WERI-Rb-1 (cell line): ENCODE measurements at regions not wholly inside any gene's neighbourhood (a gene's known extent, or its start where the extent isn't known, plus 50 kb on each side); places are given as distances from the start of the nearest gene placed in this dataset.

Experiments
- DNase-seq: peaks from one replicate; pipeline ENCODE4 v3.0.0-alpha.2; 2020
- H3K27ac ChIP-seq: fragments of 250-450 bp; sonication (Bioruptor Pico); 2 replicates; pipeline ENCODE4 v1.5.1; 2020; ENCODE audit warnings: mild to moderate bottlenecking, moderate library complexity
- H3K27me3 ChIP-seq: fragments of 250-450 bp; sonication (Bioruptor Pico); 2 replicates; pipeline ENCODE4 v1.5.1; 2021; ENCODE audit warnings: mild to moderate bottlenecking, low read depth, moderate library complexity; ENCODE audit not compliant: insufficient read depth, severe bottlenecking
- H3K36me3 ChIP-seq: fragments of 250-450 bp; sonication (Bioruptor Pico); 2 replicates; pipeline ENCODE4 v1.5.1; 2020; ENCODE audit warnings: mild to moderate bottlenecking, moderate library complexity
- H3K4me3 ChIP-seq: 2 replicates; pipeline ENCODE4 v1.5.1; 2011; ENCODE audit warnings: low read depth, mild to moderate bottlenecking, control low read depth, low read length
- H3K9me3 ChIP-seq: fragments of 250-450 bp; sonication (Bioruptor Pico); 2 replicates; pipeline ENCODE4 v1.5.1; 2021; ENCODE audit warnings: mild to moderate bottlenecking, moderate library complexity; ENCODE audit not compliant: severe bottlenecking
- CTCF ChIP-seq: IDR thresholded peaks from 2 replicates; pipeline ENCODE4 v1.5.1; 2011; ENCODE audit warnings: low read depth, mild to moderate bottlenecking, control low read depth, inconsistent platforms, low read length

GRCh38 chr11:96714689-96715088 lies 324.9 kb downstream of the JRKL start:
- no peak for DNase-seq
- Histone ChIP-seq H3K36me3 (no peaks in the 10 kb centered on the region), H3K9me3 (no peaks in the 10 kb centered on the region), H3K27ac (no peak overlapping the region), H3K27me3 (no peaks in the 10 kb centered on the region), H3K4me3 (no peak overlapping the region)
- TF ChIP-seq CTCF, result no peak

GRCh38 chr11:96715208-96715607 lies 325.4 kb downstream of the JRKL start:
- H3K4me3 ChIP-seq, result no peak overlapping the region
- no peaks in the 10 kb centered on the region for H3K9me3 ChIP-seq
- TF ChIP-seq CTCF, result no peak
- H3K36me3 ChIP-seq, result no peaks in the 10 kb centered on the region
- no peak for DNase-seq
- H3K27ac ChIP-seq, result no peak overlapping the region
- H3K27me3 ChIP-seq, result no peaks in the 10 kb centered on the region

GRCh38 chr11:96736601-96737000 lies 346.8 kb downstream of the JRKL start:
- H3K27ac ChIP-seq, result no peak overlapping the region
- H3K36me3 ChIP-seq, result no peaks in the 10 kb centered on the region
- no peak overlapping the region for H3K4me3 ChIP-seq
- TF ChIP-seq CTCF, result no peak
- no peaks in the 10 kb centered on the region for H3K27me3 ChIP-seq
- no peak for DNase-seq
- no peaks in the 10 kb centered on the region for H3K9me3 ChIP-seq

- H3K4me3 ChIP-seq, result no peak overlapping the region
- H3K36me3 ChIP-seq, result no peaks in the 10 kb centered on the region
- no peak for DNase-seq
- no peak for TF ChIP-seq CTCF
- H3K27me3 ChIP-seq, result no peaks in the 10 kb centered on the region
- no peaks in the 10 kb centered on the region for H3K9me3 ChIP-seq
- no peak overlapping the region for H3K27ac ChIP-seq
These were observed 348.5 kb downstream of the JRKL start for GRCh38 chr11:96738311-96738710.

GRCh38 chr11:96741068-96741467 lies 351.3 kb downstream of the JRKL start:
- no peak overlapping the region for H3K27ac ChIP-seq
- H3K4me3 ChIP-seq, result no peak overlapping the region
- DNase-seq, result no peak
- TF ChIP-seq CTCF, result no peak
- H3K27me3 ChIP-seq, result no peaks in the 10 kb centered on the region
- H3K36me3 ChIP-seq, result no peaks in the 10 kb centered on the region
- H3K9me3 ChIP-seq, result no peaks in the 10 kb centered on the region

GRCh38 chr11:96744697-96745096 lies 354.9 kb downstream of the JRKL start:
- no peaks in the 10 kb centered on the region for H3K36me3 ChIP-seq
- no peaks in the 10 kb centered on the region for H3K27me3 ChIP-seq
- no peak overlapping the region for H3K4me3 ChIP-seq
- no peak overlapping the region for H3K27ac ChIP-seq
- no peak for DNase-seq
- no peak for TF ChIP-seq CTCF
- no peaks in the 10 kb centered on the region for H3K9me3 ChIP-seq
